Cardiac septum (tissue), 1 donor: ENCODE measurements at regions not wholly inside any gene's neighbourhood (a gene's known extent, or its start where the extent isn't known, plus 50 kb on each side); places are given as distances from the start of the nearest gene placed in this dataset.

ENCODE experiments used
- DNase-seq: peaks from one replicate; pipeline ENCODE4 v3.0.0-alpha.2; 2020; ENCODE audit warnings: low spot score
- intact Hi-C: fragments of 100-400 bp; cut with DNase I; formaldehyde crosslinking; loops from one replicate; pipeline ENCODE4 v1.14.0; 2022
- donor health status: DM: no; HTN: no; CAD: no.

DNA sequence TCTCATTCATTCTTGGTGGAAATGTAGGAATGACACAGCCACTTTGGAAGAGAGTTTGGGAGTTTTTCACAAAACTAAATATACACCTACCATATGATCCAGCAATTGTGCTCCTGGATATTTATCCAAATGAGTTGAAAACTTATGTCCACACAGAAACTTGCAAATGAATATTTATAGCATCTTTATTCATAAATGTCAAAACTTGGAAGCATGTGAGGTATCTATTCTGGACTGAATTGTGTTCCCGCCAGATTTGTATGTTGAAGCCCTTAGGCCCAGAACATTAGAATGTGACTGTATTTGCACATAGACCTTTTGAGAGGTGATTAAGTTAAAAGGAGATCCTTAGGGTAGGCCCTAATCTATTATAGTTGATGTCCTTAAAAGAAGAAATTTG lies 409.4 kb upstream of the SYT4 start:
- intact Hi-C loops, result no loop called here
- no peak for DNase-seq

DNA sequence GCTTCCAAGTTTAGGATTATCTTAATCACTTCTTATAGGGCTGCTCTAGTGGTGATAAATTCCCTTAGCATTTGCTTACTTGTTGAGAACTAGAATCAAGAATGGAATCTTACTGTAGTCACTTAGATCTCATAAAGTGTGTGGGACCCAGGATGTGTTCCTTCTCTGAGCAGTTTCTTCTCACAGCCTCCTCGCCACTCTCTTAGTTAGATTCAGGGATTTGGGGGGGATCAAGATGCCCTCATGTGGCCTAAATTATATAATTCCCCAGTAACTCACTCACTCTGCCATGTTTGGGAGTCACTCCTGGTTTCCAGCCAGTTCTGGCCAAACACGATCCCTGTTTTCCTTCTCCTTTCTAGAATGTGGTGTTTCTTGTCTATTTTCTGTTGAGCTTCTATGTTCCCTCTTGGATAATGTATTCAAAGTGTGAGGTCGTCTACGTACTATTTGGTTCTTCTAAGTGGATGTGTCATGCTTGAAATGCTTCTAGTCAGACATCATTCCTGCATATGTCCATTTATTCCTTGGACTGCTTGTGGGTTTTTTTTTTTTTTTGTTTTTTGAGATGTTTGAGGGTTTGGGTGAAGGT lies 414.9 kb upstream of the SYT4 start:
- no peak for DNase-seq
- intact Hi-C loops, result no loop called here

DNA sequence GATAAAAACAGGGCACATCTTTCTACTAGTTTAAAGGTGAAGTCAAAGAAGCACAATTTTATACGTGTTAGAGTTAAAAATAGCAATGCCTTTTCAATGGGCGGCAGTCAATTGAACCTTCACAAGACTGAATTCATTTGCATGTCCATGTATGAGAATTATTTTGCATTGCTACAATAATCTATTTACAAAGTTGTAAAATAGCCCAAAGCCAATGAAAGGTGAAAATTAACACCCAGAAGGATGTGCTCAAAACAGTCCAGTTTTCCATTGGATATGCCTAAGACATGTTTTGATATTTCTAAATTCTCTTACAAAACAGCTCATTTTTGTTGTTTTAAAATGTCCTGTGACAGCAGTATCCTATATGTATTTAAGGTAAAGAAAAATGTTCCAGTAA lies 425.1 kb upstream of the SYT4 start:
- no peak for DNase-seq
- intact Hi-C loops, result no loop called here

DNA sequence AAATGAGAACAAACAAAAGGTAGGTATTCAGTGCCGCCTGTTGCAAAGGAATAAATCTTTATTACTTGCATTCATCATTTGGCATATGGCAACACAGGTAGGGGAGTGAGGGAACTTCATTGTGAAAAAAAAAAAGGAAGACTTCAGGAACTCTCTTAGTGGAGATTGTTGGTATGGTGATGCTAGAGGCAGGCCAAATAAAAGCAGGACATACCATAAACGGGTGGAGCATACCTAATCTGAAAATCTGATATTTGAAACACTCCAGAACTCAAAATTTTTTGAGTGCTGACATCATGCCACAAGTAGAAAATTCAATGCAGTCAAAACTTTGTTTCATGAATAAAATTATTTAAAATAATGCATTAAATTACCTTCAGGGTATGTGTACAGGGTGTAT lies 425.8 kb upstream of the SYT4 start:
- intact Hi-C loops, result no loop called here
- DNase-seq, result no peak

DNA sequence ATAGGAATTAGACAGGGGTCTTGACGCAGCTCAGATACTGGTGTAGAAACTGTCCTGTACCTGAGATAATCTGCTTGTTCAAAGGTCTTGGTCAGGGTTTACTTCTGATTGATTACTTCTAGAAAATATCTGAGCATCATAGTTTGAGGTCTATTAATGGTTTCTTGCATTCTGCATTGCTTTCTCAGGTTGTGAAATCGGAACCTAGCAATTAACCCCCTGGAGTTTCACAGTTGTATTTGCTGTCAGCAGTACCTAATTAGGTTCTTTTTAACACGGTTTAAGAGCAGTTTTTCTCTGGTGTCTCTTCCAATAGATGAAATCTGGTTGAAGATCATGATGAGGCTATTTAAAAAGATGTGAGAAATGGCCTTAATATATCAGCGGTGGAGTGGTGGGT lies 428.6 kb upstream of the SYT4 start:
- intact Hi-C loops, result no loop called here
- DNase-seq, result no peak

DNA sequence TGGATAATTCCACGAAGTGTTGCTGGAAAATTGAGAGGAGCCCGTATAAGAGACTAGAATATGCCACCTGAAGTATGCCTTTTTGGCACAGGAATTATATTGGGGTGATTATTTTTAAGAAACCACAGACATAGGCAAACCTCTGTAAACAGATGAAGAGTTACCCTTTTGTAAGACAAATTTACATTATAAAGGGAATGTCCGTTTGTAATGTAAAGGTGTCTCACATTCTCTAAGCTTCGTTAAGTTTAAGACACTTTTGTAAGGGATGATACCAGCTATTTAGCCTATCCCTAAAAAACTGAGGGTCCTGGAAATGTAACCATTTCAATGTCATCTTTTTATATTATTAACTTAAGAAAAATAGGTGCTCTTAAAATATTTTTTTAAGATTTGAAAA lies 432.8 kb upstream of the SYT4 start:
- intact Hi-C loops, result no loop called here
- DNase-seq, result no peak

DNA sequence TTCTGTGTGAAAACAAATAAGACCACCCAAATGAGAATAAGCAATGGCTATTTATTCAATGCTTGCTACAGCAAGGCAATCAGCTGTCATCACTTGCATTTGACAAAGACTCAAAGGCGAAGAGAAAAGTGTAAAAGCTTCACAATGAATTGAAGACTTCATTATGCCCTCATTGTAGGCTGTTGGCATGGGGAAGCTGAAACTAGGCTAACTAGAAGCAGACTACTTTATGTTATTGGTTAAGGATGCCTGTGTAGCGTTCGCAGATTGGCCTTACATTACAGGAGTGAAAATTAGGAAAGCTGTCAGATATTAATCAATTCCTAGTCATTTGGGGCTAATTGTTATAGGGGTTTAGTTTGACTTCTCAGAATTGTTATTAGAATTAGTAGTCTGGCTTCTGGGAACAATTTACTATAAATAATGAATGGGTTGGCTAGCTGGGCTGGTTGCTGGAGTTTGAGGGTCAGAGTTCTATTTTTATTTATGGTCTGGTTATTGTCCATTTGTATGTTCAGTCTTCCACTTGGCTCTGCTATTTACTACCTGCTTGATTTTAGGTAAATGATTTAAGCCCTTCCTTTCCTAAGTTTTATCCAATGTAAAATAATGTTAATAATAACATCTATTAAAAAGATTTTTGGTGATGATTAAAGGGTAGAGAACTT lies 437.2 kb upstream of the SYT4 start:
- intact Hi-C loops, result no loop called here
- DNase-seq, result no peak

DNA sequence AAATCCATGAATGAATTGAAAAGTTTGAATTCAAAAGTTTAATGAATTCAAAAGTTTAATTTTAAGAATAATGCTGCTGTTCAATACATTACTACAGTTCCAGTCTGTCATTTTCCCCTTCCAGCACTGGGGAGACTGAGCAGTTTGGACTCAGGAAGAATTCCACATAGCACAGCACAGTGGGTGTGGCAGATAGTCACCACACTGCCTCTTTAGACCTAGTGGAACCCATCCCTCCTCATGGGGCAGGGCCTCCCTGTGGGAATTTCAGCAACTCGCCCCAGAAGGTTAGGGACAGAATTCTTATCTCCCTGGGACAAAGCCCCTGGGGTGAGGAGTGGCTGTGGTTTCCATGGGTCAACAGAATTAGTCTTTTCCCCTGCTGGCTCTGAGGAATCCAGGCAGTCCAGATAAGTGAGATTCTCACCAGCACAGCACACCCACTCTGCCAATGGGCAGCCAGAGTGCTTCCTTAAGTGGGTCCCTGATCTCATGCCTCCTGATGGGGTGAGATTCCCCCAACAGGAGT lies 442.0 kb upstream of the SYT4 start:
- no peak for DNase-seq
- intact Hi-C loops, result no loop called here

DNA sequence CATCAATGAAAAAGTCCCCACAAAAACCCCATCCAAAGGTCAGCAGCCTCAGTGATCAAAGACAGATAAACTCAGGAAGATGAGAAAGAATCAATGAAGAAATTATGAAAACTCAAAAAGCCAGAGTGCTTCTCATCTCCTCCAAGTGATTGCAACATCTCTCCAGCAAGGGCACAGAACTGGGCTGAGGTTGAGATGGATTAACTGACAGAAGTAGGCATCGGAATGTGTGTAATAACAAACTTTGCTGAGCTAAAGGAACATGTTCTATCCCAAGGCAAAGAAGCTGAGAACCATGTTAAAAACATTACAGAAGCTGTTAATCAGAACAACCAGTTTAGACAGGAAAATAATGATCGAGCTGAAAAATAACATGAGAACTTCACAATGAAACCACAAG lies 442.8 kb upstream of the SYT4 start:
- DNase-seq, result no peak
- intact Hi-C loops, result no loop called here

DNA sequence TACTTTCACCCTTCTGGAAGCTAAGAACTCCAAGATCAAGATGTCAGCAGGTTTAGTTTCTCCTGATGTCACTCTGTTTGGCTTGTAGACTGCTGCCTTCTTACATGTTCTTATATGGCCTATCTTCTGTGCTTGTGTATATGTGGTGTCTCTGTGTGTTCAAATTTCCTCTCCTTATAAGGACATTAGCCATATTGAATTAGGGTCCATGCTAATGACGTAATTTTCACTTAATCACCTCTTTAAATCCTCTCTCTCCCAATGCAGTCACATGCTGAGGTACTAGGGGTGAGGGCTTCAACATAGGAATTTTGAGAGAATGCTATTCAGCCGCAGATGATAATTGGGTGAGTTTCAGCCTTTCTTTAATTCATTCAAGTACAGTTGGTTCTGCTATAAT lies 458.3 kb upstream of the SYT4 start:
- intact Hi-C loops, result no loop called here

DNA sequence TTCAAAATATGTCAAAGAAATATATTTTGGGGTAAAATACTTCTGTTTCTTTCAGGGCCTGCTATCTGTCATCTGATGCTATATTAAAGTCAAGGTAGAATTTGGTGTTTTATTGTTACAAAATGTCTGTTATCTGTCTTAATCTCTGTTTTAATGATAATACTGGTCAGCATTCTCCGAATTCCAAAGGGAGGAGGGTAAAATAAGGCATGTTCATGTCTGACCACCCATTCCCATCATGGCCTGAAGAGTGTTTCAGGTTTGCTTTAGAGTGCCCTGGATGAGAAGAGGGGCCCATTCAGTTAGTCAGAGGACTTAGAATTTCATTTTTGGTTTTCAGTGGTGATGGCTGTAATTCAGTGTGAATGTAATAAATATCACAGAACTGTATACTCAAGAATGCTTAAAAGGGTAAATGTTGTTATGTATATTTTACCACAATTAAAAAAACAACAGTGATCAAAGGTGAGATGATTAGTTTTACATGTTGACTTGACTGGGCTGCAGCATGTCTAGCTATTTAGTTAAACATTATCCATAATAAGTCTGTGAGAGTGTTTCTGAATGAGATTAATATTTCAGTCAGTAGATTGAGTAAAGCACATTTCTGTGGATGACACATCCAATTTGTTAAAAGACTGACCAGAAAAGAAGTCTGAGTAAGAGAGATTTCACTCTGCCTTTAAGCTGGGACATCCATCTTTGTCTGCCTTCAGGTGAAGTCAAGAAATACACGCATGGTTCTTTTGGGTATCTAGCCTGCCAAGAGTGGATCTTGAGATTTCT lies 467.9 kb upstream of the SYT4 start:
- DNase-seq, result no peak
- intact Hi-C loops, result no loop called here

More for the DNA sequence above, 458.3 kb upstream of the SYT4 start:
- no peak for DNase-seq

DNA sequence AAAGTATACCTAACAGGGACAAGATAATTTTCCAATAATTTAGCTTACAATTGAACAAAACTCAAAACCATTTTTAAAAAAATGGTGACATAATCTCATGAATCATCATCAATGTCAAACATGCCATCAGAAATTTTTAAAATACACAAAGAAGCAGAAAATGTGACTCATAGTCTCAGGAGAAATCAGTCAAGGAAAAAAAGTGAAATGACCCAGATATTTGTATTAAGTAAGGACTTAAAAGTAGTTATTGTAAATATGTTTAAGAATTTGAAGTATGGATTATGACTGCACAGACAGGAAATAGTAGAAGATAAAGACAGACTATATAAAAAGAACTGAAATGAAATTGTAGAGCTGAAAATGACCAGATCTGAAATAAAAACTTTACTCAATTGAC lies 473.9 kb upstream of the SYT4 start:
- no peak for DNase-seq
- intact Hi-C loops, result no loop called here

DNA sequence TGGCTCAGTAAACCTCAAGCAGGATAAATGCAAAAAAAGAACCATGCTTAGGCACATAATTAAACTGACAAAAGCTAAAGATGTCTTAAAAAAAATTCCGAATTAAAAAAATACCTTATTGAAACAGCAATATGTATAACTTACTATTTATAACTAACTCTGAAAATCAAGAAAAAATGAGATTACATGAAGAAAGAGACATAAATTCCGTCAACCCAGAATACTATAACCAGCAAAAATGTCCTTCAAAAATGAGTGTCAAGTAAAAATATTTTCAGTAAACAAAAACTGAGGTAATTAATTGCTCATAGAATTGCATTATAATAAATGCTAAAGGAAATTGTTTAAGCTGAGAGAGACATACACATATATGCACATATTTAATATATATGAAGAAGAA lies 474.5 kb upstream of the SYT4 start:
- intact Hi-C loops, result no loop called here
- no peak for DNase-seq

DNA sequence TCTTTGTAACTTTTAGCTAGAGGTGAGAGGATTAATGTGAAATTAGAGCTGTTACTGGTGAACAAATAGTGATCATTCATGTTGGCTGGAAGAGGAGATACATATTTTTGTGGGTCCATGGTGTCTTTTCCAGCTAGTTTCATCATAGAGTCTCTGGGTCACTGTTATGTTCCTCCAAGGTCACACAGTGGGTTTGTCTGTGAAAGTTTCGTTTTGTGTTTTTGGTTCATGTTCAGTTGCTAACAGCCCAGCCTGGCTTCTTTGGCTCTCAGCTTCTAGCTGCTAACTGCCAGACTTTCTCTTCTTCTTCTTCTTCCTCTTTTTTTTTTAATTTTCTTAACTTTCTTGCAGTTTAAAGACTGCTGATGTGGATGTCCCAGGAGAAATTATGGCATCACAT lies 480.0 kb upstream of the SYT4 start:
- intact Hi-C loops, result no loop called here
- DNase-seq, result no peak

DNA sequence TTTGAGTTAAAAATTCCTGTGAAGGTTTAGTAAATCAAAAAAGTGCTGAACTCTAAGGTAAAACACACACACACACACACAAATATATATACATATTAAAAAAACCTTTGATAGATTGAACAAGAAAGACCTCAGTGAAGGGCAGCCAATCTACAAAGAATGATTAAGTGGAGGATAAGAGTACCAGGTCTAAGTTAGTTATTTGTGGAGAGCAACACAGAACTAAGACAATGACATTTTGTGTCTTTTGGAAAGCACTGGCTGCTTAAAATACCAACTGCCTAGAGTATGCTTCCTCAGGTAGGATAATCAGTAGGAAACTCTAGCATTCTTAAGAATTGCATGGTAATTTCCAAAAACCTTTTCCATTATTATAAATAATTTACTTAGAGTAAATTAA lies 481.4 kb upstream of the SYT4 start:
- no peak for DNase-seq
- intact Hi-C loops, result no loop called here

DNA sequence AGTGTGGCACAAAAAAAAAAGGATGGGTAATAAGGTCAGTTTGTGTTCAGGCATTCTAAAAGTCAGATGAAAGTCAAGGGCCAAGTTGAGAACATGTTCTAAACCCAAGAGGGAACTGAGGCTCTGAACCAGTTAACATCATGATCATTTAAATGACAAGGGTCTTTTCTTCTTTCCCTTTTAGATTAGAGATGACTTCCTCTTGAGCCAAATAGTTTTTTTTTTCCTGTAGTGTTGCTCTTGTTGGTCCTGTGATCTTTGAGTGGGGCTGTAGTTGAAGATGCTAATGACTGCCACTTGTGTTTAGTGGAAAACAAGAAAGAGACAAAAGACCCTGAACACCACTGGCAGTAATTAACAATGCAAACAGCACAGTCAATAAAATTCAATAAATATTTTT lies 482.7 kb upstream of the SYT4 start:
- DNase-seq, result no peak
- intact Hi-C loops, result no loop called here

DNA sequence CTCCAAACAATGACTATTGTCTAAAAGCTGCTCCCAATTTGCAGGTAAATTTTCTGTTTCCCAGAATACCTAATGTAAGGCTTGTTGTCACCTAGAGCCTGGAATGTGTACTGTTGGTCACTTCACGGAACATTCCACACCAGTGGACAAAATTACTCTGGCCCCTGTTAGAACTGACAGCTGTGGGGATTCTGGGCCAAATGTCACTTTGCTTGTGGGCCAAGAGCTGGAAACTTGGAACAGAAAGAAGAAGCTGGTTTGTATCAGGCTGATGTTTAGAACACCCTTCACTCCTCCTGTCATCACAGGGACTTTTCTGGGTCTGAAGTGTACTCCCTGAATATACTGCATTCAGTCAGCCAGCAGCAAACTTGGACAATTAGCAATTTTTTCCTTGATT lies 495.6 kb upstream of the SYT4 start:
- peak; percentile 71 for DNase-seq
- intact Hi-C loops, result loop anchor here (2.0 kb wide), 1 partner anchor 22 kb away; no protein-coding TSS in a partner anchor

DNA sequence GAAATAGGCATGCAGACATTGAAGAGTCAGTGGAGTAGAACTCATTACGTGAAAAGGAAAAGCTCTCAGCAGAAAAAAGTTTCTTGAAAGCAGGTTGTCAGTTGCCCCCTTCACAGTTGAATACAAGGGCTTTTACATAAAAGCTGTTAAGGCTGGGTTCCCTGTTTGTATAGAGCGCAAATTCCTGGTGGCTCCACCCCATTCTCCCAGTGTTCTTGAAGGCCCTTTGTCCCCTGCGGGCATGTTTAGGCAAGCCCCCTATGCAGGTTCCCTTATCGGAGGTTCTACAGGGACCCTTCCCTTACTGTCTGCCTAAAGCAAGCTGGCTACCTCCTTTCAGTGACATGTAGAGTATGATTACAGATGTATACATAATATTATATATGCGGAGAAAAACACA lies 497.2 kb upstream of the SYT4 start:
- DNase-seq, result no peak
- intact Hi-C loops, result no loop called here

DNA sequence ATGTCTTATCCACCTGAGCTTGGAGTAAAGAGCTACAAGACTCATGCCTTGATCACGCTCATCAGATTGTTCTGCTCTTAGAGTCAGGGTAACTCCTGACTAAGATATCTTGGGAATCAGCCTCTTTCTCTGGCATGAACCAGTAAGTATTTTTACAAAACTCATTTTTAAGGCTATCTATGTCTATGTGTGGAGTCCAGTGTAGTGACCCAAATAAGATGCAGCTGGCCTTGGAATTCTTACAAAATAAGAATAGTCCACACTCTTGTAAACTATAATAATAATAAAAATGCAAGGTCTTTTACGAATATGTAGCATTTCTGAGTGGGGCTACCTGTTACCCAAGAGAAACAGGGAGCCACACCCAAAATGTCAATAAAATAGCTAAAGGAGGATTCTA lies 498.3 kb upstream of the SYT4 start:
- intact Hi-C loops, result no loop called here
- DNase-seq, result no peak

DNA sequence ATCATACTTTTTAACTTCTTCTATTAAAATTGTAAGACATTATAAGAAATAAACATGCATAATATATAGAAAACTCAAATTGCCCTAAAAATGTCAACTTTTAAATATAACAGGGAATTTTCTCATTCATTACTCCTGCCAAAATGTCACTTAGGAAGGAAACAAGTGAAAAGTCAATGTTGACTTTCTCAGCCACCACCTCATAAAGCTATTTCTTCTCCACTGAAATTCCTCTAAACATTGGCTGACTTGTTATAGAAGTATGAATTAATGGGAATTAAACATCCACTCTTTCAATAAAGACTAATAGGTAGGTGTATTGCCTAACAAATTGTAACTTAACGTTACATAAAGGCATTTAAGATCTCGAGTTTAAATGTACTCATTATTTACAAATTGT lies 499.7 kb upstream of the SYT4 start:
- no peak for DNase-seq
- intact Hi-C loops, result no loop called here
